SK-N-SH treated with all-trans-retinoic acid at 6 μM for 48 hours (cell line): ENCODE measurements at regions not wholly inside any gene's neighbourhood (a gene's known extent, or its start where the extent isn't known, plus 50 kb on each side); places are given as distances from the start of the nearest gene placed in this dataset.

Experiments
- ARNTL ChIP-seq: fragments of 450-650 bp; formaldehyde crosslinking; IDR thresholded peaks from 2 replicates; pipeline ENCODE4 v1.5.0; 2020; ENCODE audit warnings: low read depth, mild to moderate bottlenecking, moderate library complexity, borderline replicate concordance
- CREB5 ChIP-seq: fragments of 250-450 bp; sonication (Bioruptor Pico); IDR thresholded peaks from 2 replicates; pipeline ENCODE4 v1.5.1; 2020; ENCODE audit warnings: low read depth, mild to moderate bottlenecking, moderate library complexity
- CSDC2 ChIP-seq: fragments of 250-450 bp; sonication (Bioruptor Pico); IDR thresholded peaks from 2 replicates; pipeline ENCODE4 v1.5.0; 2020; ENCODE audit warnings: mild to moderate bottlenecking, moderate library complexity
- CSRNP3 ChIP-seq: fragments of 250-450 bp; sonication (Bioruptor Pico); IDR thresholded peaks from 2 replicates; pipeline ENCODE4 v1.5.1; 2021; ENCODE audit warnings: mild to moderate bottlenecking, moderate library complexity
- GLIS3 ChIP-seq: fragments of 250-450 bp; sonication (Bioruptor Pico); IDR thresholded peaks from 2 replicates; pipeline ENCODE4 v1.5.0; 2020; ENCODE audit warnings: mild to moderate bottlenecking, moderate library complexity
- ISL1 ChIP-seq: fragments of 250-450 bp; sonication (Bioruptor Pico); IDR thresholded peaks from 2 replicates; pipeline ENCODE4 v2.1.2; 2022; ENCODE audit warnings: mild to moderate bottlenecking, moderate library complexity
- PATZ1 ChIP-seq: fragments of 250-450 bp; sonication (Bioruptor Pico); IDR thresholded peaks from 2 replicates; pipeline ENCODE4 v1.8.0; 2020; ENCODE audit warnings: mild to moderate bottlenecking, moderate library complexity, borderline replicate concordance
- PPARA ChIP-seq: fragments of 250-450 bp; sonication (Bioruptor Pico); IDR thresholded peaks from 2 replicates; pipeline ENCODE4 v1.5.0; 2020; ENCODE audit warnings: mild to moderate bottlenecking, borderline replicate concordance
- SNAI2 ChIP-seq: fragments of 250-450 bp; sonication (Bioruptor Pico); IDR thresholded peaks from 2 replicates; pipeline ENCODE4 v1.5.0; 2020; ENCODE audit warnings: mild to moderate bottlenecking, moderate library complexity
- TCF4 ChIP-seq: fragments of 250-450 bp; sonication (Bioruptor Pico); IDR thresholded peaks from 2 replicates; pipeline ENCODE4 v1.8.0; 2021; ENCODE audit warnings: mild to moderate bottlenecking, moderate library complexity, borderline replicate concordance
- ZNF565 ChIP-seq: fragments of 450-650 bp; formaldehyde crosslinking; conservative IDR thresholded peaks from 2 replicates; pipeline ENCODE4 v1.5.0; 2020; ENCODE audit warnings: low read depth, mild to moderate bottlenecking, moderate library complexity
- ZNF70 ChIP-seq: fragments of 450-650 bp; formaldehyde crosslinking; IDR thresholded peaks from 2 replicates; pipeline ENCODE4 v1.5.0; 2020; ENCODE audit warnings: mild to moderate bottlenecking, moderate library complexity

GRCh38 chr5:4156889-4157288 is 561.3 kb downstream of the IRX1 start:
- no peak for TF ChIP-seq ZNF70 (CRISPR knock-in tag)
- no peak for TF ChIP-seq ZNF565 (CRISPR knock-in tag)
- no peak for TF ChIP-seq TCF4 (CRISPR knock-in tag)
- no peak for TF ChIP-seq ARNTL
- TF ChIP-seq GLIS3 (CRISPR knock-in tag), result no peak
- TF ChIP-seq CSRNP3 (CRISPR knock-in tag), result no peak
- TF ChIP-seq CREB5 (CRISPR knock-in tag), result no peak
- TF ChIP-seq CSDC2 (CRISPR knock-in tag), result no peak
- no peak for TF ChIP-seq PATZ1 (CRISPR knock-in tag)
- TF ChIP-seq SNAI2, result no peak
- TF ChIP-seq ISL1 (CRISPR knock-in tag), result no peak
- no peak for TF ChIP-seq PPARA (CRISPR knock-in tag)
